ACC112 (cell line): ENCODE measurements at regions not wholly inside any gene's neighbourhood (a gene's known extent, or its start where the extent isn't known, plus 50 kb on each side); places are given as distances from the start of the nearest gene placed in this dataset.
"Not testable (repeated sequence)": the region's sequence is repeated elsewhere in the genome, so short reads cannot be mapped to it uniquely, and the experiment has no call there.

ENCODE experiments used
- H2AFZ ChIP-seq: fragments of 200-600 bp; sonication (generic); one replicate; pipeline ENCODE4 v1.6.0; 2017; ENCODE audit warnings: antibody characterized with exemption, low read length; ENCODE audit not compliant: unreplicated experiment
- H3K27ac ChIP-seq: fragments of 200-600 bp; sonication (generic); 2 replicates; pipeline ENCODE4 v1.5.1; 2014; ENCODE audit warnings: low read depth, mild to moderate bottlenecking, antibody characterized with exemption, low read length, moderate library complexity
- H3K27me3 ChIP-seq: fragments of 200-600 bp; sonication (generic); 2 replicates; pipeline ENCODE4 v1.6.1; 2014; ENCODE audit warnings: mild to moderate bottlenecking, antibody characterized with exemption, low read length, moderate library complexity, mixed read lengths; ENCODE audit not compliant: insufficient read depth
- H3K36me3 ChIP-seq: fragments of 200-600 bp; sonication (generic); 2 replicates; pipeline ENCODE4 v1.6.1; 2016; ENCODE audit warnings: mild to moderate bottlenecking, antibody characterized with exemption, low read length, moderate library complexity, mixed read lengths; ENCODE audit not compliant: insufficient read depth
- H3K4me1 ChIP-seq: fragments of 200-600 bp; sonication (generic); one replicate; pipeline ENCODE4 v1.6.1; 2016; ENCODE audit warnings: low read length, mixed read lengths; ENCODE audit not compliant: insufficient read depth, unreplicated experiment, control insufficient read depth
- H3K4me3 ChIP-seq: fragments of 200-600 bp; sonication (generic); 2 replicates; pipeline ENCODE4 v1.5.1; 2014; ENCODE audit warnings: mild to moderate bottlenecking, low read depth, low read length
- H3K79me2 ChIP-seq: fragments of 200-600 bp; sonication (generic); one replicate; pipeline ENCODE4 v1.6.0; 2016; ENCODE audit warnings: low read length; ENCODE audit not compliant: control insufficient read depth, unreplicated experiment, insufficient read depth

- H3K27ac ChIP-seq = no peak overlapping the region
- no peak overlapping the region for H2AFZ ChIP-seq
- no peaks in the 10 kb centered on the region for H3K27me3 ChIP-seq
- no peaks in the 10 kb centered on the region for H3K36me3 ChIP-seq
- H3K4me3 ChIP-seq = no peak overlapping the region
- no peaks in the 10 kb centered on the region for H3K4me1 ChIP-seq
- H3K79me2 ChIP-seq = no peaks in the 10 kb centered on the region
Observed at GRCh38 chr17:70517816-70518215, 348.5 kb downstream of the KCNJ2 start.

DNA sequence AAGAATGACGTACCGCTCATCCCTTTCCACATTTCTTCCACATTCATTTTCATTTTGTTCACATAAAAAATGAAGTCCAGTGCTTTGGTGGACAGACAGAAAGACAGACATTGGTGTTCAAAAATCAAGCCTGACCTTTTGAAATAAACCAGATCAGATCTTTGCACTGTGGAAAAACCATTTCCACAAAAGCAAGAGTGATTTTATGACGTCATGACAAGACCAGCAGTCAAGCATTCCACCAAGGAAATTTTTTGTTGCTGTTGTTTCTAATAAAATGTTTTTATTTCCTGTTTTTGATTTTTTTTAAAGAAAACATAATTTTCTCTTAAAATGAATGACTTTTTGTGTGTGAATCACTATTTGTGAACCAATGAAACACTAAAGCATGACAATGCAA is 350.0 kb downstream of the KCNJ2 start:
- Histone ChIP-seq H3K4me3 (no peak overlapping the region), H2AFZ (no peak overlapping the region), H3K79me2 (no peaks in the 10 kb centered on the region), H3K27ac (no peak overlapping the region), H3K27me3 (no peaks in the 10 kb centered on the region), H3K4me1 (no peaks in the 10 kb centered on the region), H3K36me3 (no peaks in the 10 kb centered on the region)

DNA sequence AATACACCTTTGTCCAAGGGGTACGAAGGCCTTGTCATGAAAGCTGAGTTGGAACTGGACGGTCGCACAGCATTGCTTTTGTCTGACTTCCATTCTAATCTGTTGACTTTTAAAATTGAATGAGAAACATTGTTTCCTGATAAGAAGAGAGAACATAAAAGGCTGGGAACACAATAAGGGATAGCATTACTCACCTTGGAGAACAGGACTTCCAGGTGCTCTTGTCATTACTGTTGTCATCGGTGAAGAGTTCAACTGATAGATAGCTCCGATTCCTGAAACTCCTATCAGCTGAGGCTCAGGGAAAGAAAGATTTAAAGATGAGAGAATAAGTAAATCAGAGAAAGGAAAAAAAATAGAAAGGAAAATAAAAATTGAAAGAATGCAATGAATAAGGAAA is 351.1 kb downstream of the KCNJ2 start:
- H3K27me3 ChIP-seq = no peaks in the 10 kb centered on the region

GRCh38 chr17:70520956-70521355 is 351.6 kb downstream of the KCNJ2 start:
- H3K27me3 ChIP-seq = no peaks in the 10 kb centered on the region
- no peaks in the 10 kb centered on the region for H3K36me3 ChIP-seq
- H3K79me2 ChIP-seq = no peaks in the 10 kb centered on the region
- no peak overlapping the region for H3K4me3 ChIP-seq
- no peak overlapping the region for H3K27ac ChIP-seq
- no peaks in the 10 kb centered on the region for H3K4me1 ChIP-seq
- H2AFZ ChIP-seq = no peak overlapping the region

More for the DNA sequence above, 351.1 kb downstream of the KCNJ2 start:
- no peaks in the 10 kb centered on the region for H3K4me1 ChIP-seq
- no peak overlapping the region for H2AFZ ChIP-seq
- H3K36me3 ChIP-seq = no peaks in the 10 kb centered on the region
- no peaks in the 10 kb centered on the region for H3K79me2 ChIP-seq
- no peak overlapping the region for H3K4me3 ChIP-seq
- H3K27ac ChIP-seq = no peak overlapping the region

DNA sequence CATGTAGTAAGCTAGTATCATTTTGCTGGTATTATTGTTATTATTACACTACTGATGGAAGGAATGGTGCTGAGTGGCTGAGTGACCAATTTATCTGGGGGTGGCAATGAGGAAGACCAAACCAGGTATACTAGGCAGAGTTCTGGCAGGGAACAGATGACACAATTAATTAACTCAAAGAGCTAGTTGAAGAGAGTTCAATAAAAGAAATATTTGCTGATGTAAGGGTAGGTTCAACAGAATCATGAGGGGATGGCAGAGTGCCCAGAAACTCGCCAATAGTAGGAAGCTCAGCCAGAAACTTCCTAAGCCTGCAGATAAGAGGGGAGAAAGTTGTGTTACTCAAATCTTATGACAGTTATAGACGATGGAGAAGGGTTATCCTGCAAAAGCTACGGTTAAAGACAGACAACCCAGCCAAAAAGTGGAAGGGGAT is 352.5 kb downstream of the KCNJ2 start:
- no peaks in the 10 kb centered on the region for H3K27me3 ChIP-seq
- H3K4me3 ChIP-seq = no peak overlapping the region
- H3K27ac ChIP-seq = no peak overlapping the region
- no peaks in the 10 kb centered on the region for H3K79me2 ChIP-seq
- no peaks in the 10 kb centered on the region for H3K4me1 ChIP-seq
- no peaks in the 10 kb centered on the region for H3K36me3 ChIP-seq
- H2AFZ ChIP-seq = no peak overlapping the region

GRCh38 chr17:70523426-70523825 is 354.1 kb downstream of the KCNJ2 start:
- Histone ChIP-seq H3K4me3 (no peak overlapping the region), H2AFZ (no peak overlapping the region), H3K27ac (no peak overlapping the region), H3K36me3 (no peaks in the 10 kb centered on the region), H3K4me1 (no peaks in the 10 kb centered on the region), H3K79me2 (no peaks in the 10 kb centered on the region), H3K27me3 (no peaks in the 10 kb centered on the region)

DNA sequence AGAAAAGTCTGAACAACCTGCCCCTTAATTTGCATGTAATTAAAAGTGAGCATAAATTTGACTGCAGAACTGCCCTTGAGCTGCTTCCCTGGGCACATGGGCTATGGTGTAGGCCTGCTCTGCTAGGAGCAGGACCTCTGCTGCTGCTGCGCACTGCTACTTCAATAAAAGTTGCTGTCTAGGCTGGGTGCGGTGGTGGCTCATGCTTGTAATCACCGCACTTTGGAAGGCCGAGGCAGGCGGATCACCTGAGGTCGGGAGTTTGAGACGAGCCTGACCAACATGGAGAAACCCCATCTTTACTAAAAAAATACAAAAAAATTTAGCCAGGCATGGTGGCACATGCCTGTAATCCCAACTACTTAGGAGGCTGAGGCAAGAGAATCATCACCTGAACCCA is 355.7 kb downstream of the KCNJ2 start:
- H3K27me3 ChIP-seq, H3K4me1 ChIP-seq, H3K4me3 ChIP-seq, H2AFZ ChIP-seq, H3K79me2 ChIP-seq, H3K27ac ChIP-seq, H3K36me3 ChIP-seq: not testable (repeated sequence)

- Histone ChIP-seq H3K4me1 (no peaks in the 10 kb centered on the region), H3K79me2 (no peaks in the 10 kb centered on the region), H2AFZ (no peak overlapping the region), H3K27ac (no peak overlapping the region), H3K27me3 (peaks cover 5% of the 10 kb centered on the region; the same call in 1 of the 2 replicates), H3K36me3 (no peaks in the 10 kb centered on the region), H3K4me3 (no peak overlapping the region)
Observed at GRCh38 chr17:70525961-70526360, 356.6 kb downstream of the KCNJ2 start.

GRCh38 chr17:70527364-70527888 is 358.1 kb downstream of the KCNJ2 start:
- Histone ChIP-seq H3K4me1 (no peaks in the 10 kb centered on the region), H2AFZ (no peak overlapping the region)

DNA sequence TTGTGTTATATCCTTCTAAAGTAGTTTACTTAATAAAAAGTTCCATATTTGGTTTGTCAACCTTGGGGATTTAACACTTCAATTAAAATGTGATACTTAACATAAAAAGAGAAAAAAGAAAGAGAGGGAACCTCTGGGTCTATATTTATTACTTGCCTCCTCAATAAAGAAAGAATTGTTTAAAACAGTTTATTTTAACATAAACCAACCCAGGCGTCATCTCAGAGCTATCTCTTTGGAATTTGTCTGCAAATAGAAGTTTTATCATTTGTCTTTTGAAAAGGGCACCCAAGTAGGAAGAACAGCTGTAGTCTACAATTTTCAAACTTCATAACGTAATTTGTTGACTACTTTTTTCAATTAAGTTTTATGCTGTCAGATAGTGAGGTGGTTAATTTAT is 364.1 kb downstream of the KCNJ2 start:
- Histone ChIP-seq H3K27ac (no peak overlapping the region), H2AFZ (no peak overlapping the region), H3K27me3 (peaks cover 5% of the 10 kb centered on the region; the same call in 1 of the 2 replicates), H3K79me2 (no peaks in the 10 kb centered on the region), H3K36me3 (no peaks in the 10 kb centered on the region), H3K4me3 (no peak overlapping the region), H3K4me1 (no peaks in the 10 kb centered on the region)

More at GRCh38 chr17:70527364-70527888, 358.1 kb downstream of the KCNJ2 start:
- H3K36me3 ChIP-seq = no peaks in the 10 kb centered on the region
- H3K79me2 ChIP-seq = no peaks in the 10 kb centered on the region
- no peak overlapping the region for H3K4me3 ChIP-seq
- peaks cover 5% of the 10 kb centered on the region; the same call in 1 of the 2 replicates for H3K27me3 ChIP-seq
- H3K27ac ChIP-seq = no peak overlapping the region

GRCh38 chr17:70535986-70536385 is 366.7 kb downstream of the KCNJ2 start:
- Histone ChIP-seq H3K4me3 (no peak overlapping the region), H3K27ac (no peak overlapping the region), H3K79me2 (no peaks in the 10 kb centered on the region), H2AFZ (no peak overlapping the region), H3K4me1 (no peaks in the 10 kb centered on the region), H3K36me3 (no peaks in the 10 kb centered on the region), H3K27me3 (no peaks in the 10 kb centered on the region)
